GM19035 (cell line): ENCODE measurements at regions not wholly inside any gene's neighbourhood (a gene's known extent, or its start where the extent isn't known, plus 50 kb on each side); places are given as distances from the start of the nearest gene placed in this dataset.

Experiments
- ATAC-seq: cut with Tn5 transposase; IDR thresholded peaks from one replicate; pipeline ENCODE4 v1.9.1; 2021; ENCODE audit not compliant: unreplicated experiment

GRCh38 chr4:79088946-79089691, 149.9 kb upstream of the PAQR3 start:
- ATAC-seq: no peak

DNA sequence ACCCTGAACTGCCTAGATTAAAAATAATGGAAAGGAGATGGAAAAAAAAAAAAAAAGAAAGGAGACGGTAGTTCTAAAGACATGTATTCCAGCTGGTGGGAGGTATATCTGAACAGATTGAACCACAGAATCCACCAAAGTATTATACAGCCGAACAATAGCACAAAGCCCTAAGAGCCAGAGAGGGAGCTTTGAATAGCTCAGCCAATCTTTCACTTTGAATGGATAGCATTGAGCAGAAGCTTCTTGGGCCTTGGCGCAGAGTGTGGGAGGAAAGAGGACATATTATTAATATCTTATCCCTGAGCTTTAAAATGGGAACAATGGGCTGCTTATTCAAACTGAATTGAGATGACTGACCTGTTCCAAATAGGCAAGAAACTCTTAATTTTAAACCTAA, 147.8 kb upstream of the PAQR3 start:
- ATAC-seq: no peak

- ATAC-seq: no peak
Measured at GRCh38 chr4:79083406-79084010, 144.3 kb upstream of the PAQR3 start.

- ATAC-seq: no peak
Measured at GRCh38 chr4:79082997-79083396, 143.8 kb upstream of the PAQR3 start.

- no peak for ATAC-seq
Measured at GRCh38 chr4:79081973-79082372, 142.7 kb upstream of the PAQR3 start.

GRCh38 chr4:79078339-79078738, 139.1 kb upstream of the PAQR3 start:
- ATAC-seq: no peak

DNA sequence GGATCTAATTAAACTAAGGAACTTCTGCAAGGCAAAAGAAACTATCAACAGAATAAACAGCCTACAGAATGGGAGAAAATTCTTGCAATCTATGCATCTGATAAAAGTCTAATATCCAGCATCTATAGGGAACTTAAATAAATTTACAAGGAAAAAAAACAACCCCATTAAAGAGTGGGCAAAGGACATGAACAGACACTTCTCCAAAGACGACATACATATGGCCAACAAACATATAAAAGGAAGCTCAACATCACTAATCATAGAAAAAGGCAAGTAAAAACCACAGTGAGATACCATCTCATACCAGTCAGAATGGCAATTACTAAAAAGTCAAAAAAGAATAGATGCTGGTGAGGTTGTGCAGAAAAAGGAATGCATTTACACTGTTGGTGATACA, 134.8 kb upstream of the PAQR3 start:
- ATAC-seq: no peak

DNA sequence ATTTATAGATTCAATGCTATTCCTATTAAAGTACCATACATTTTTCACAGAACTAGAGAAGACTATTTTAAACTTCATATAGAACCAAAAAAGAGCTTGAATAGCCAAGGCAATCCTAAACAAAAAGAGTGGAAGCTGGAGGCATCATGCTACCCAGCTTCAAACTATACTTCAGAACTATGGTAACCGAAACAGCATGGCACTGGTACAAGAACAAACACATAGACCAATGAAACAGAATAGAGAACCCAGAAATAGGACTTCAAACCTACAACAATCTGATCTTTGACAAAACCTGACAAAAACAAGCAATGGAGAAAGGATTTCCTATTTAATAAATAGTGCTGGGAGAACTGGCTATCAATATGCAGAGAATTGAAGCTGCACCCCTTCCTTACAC, 134.2 kb upstream of the PAQR3 start:
- no peak for ATAC-seq

- ATAC-seq: no peak
Measured at GRCh38 chr4:79065262-79065661, 126.0 kb upstream of the PAQR3 start.

GRCh38 chr4:79064806-79065205, 125.6 kb upstream of the PAQR3 start:
- ATAC-seq: no peak

- no peak for ATAC-seq
Measured at GRCh38 chr4:79059631-79060399, 120.6 kb upstream of the PAQR3 start.

GRCh38 chr4:79057772-79058171, 118.5 kb upstream of the PAQR3 start:
- no peak for ATAC-seq

DNA sequence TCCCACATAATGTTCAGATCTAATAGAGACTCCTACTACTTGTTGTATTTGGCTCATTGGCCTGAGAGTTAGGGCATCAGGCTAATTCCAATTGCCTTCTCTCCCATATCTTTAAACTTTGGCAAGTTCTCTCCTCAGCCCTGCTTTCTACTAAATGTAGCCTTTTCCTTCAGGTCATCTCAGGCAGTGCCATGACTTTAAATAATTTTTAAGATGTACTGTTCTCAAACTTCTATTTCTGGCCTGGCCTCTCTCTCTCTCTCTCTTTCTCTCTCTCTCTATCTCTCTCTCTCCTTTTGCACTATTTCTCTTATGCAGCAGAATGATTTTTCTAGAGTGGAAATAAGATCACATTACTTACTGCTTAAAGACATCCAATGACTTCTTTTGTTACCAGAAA, 114.5 kb upstream of the PAQR3 start:
- ATAC-seq: no peak

DNA sequence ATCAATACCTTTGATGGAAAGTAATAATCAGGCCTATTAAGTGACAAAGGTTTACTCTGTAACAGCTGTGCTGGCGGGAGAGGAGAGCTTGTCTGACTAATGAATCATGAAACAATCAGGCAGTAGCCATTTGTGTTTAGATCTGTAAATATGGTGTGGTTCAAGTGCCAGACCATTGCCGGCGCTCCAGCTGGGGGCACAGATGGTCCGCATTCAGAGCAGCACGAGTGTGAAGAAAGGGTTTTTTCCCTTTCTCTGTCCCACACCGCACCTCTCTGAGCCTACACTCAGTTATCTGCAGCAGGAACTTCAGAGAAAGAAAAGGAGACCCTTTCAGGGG, 111.3 kb upstream of the PAQR3 start:
- ATAC-seq: no peak

DNA sequence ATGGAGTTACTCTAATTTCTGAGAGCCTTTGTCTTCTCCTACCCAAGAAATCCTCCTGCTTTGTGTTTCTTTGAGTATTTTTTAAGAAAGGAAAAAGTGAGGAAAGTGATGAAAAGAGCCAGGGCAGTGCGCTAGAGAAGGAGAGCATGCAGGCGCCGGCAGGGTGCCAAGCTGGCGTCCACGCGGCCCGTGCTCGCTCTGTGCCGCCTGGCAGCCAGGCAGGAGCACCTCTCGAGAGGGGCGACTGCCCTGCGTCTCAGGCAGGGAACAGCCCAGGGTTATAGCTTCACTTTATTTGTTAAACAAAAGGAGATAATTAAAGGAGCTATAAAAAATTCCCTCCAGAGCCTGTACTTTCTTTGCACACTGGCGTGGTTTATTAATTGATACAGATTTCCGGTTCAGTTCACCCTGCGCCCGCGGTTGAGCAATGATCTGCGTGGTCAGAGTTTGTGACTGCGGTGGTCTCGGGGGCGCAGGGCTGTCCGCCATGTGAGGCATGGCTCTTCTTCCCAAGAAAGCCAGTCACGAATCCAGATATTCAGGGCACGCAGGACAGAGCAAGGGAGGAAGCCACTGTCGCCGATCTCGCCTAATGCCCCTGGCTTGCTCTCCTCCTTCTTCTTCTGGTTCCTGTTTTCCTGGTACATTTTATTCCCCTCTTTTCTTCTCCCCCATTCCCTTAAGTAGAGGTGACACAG, 110.8 kb upstream of the PAQR3 start:
- ATAC-seq: no peak

- no peak for ATAC-seq
Measured at GRCh38 chr4:79048878-79049277, 109.6 kb upstream of the PAQR3 start.

DNA sequence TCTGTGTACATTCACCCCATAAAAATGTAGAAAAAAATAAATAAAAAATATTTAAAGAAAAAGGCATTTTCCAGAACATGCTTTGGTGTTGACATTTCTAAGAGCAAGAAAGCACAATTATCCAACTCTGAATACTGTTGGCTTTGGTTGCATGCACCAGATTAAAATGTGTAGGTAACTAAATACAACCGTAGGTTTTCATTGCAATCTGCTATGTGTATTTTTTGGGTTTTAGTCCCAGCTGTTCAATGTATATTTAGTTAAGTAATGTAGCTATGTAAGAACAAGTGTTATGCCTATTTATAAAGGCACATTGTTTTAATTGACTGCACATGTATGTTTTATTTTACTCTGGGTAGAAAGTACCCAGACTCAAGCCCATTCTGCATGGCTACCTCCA, 108.1 kb upstream of the PAQR3 start:
- no peak for ATAC-seq

DNA sequence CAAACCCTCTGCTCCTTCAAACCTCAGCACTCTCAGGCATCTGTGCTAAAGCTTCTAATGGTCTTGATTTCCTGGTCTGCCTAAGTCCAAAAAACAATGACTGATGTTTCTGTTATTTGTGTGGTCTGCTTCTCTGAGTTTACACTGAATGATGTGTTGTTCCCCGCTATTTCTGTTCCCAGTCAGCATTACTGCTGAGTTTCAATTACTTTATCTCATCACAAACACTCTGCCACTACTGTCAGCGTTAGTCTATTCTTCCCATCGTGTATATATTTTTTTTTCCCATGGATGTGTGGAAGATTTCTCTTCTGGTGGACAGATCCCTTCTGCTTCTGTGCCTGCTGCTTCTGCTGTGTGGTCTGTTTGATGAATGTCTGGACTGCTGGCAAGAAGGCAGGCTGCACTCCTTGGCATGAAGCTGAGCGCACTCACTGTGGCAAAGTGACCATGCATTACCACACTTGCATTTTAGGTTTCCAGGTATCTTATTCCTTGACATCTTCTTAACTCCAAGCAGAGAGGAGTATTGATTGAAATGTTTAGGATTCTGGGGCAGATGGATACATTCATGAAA, 106.9 kb upstream of the PAQR3 start:
- no peak for ATAC-seq

GRCh38 chr4:79044141-79044659, 105.0 kb upstream of the PAQR3 start:
- no peak for ATAC-seq

GRCh38 chr4:79043138-79043537, 103.9 kb upstream of the PAQR3 start:
- no peak for ATAC-seq

DNA sequence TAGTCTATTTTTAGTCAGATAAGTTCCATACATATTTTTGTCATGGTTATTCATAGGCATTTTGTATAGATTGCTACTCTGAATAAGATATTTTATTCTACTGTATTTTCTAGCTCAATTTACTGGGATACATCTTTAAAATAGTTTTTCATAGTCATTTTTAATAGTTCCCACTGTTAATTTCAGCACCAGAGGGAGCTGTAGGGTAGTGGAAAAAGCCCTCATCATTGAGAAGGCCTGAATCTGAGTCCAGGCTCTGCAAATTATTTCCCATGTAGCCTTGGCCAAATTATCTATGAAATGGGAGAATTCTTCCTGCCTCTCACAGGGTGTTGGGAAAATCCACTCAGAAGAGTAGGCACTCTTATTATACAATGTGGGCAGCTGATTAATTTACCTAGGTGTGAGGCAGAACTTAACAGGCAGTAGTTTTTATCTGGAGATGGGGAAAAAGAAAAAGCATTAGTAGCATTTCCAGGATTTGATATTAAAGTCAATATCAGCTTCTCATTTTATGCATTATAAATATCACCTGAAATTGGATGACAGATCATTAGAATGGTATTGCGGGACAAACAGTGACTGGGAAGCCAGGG, 102.9 kb upstream of the PAQR3 start:
- ATAC-seq: no peak
